GM18909 (cell line): ENCODE measurements at regions not wholly inside any gene's neighbourhood (a gene's known extent, or its start where the extent isn't known, plus 50 kb on each side); places are given as distances from the start of the nearest gene placed in this dataset.

ENCODE experiments used
- ATAC-seq: cut with Tn5 transposase; IDR thresholded peaks from one replicate; pipeline ENCODE4 v1.9.1; 2021; ENCODE audit warnings: mild to moderate bottlenecking; ENCODE audit not compliant: unreplicated experiment, poor library complexity

DNA sequence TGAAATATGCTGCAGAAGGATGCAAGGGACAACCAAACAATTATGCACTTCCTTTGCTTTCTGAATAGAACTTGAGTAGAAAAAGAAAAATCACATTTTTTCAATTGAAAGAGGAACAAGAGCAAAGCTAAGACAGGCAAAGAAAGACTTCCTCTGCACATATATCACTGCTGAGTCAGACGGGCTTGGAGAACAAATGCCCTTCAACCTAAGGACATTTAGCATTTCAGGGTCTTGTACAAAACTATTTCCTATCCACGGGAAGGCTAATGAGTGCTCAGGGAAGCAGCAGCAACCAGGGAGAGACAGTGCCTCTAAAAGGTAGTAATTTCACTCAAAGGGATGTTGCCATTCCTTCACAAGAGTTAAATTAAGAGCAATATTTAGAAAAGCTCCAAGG is 570.0 kb upstream of the GCFC2 start:
- ATAC-seq, result no peak

DNA sequence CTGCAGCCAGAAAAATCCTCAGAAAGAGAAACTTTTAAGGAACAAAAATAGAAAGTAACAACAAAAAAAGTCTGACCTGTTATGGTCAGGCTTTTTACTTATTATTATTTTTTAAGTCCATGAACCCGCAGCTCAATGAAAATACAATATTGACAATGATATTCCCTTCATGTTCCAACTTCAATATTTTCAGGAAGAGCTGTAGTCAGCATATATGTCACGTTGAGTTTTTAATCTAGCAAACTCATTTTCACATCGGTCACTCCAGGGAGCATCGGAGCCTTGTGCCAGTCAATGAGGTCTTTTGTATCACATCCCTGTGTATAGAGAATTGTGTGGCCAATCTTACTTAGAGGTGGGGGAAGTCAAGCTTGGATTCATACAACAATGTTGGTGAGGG is 568.4 kb upstream of the GCFC2 start:
- no peak for ATAC-seq

DNA sequence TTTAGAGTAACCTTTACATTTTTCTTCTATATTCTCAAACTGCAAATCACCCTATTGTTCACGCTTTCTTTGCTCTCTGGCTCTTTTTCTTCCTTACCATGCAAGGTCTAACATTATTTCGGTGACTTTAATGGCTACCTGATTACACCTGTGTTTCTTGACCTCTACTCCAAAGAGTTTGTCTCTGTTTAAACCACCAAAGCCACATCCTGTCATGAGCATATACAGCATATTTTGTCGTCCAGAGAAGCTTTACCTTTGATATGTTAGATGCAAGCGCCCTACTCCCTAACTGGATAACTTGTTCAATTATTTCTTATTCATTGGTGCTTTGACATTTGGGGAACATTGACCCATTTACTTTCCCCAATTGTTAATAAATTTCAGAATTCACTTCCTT is 565.1 kb upstream of the GCFC2 start:
- ATAC-seq, result no peak

DNA sequence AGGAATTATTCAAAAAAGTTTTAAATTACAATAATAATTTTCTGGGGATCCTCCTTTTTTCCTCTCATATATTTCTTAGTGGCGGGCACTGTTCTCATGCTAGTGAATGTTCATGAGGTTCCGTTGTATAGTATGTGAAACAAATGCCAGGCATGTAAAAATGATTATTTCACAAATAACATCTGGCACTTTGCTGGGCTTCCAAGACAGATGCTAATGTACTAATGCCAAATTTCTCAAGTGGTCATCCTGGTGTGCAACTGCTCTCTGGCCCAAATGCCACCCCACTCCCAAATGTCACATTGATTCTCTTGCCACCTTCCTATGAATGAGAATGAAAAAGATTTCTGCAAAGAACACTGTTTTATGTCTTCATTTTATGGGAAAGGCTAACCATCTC is 564.0 kb upstream of the GCFC2 start:
- no peak for ATAC-seq

DNA sequence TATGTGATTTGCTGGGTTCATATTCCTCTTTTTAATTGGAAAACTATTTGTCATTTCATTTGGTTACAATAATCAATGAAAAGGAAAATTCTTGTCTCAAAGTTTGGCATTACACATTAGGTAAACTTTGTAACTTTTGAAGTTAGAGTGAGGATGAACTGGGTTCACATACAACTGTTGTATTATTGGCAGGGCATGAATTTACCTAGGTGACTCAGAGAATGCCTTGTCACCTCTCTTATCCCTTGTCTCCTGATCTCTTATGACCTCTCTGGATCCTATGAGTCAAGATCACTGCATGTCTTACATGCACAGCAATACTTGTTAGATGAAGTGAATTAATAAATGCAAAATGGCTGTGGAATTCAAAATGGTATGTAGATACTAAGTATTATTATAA is 563.4 kb upstream of the GCFC2 start:
- ATAC-seq, result no peak

DNA sequence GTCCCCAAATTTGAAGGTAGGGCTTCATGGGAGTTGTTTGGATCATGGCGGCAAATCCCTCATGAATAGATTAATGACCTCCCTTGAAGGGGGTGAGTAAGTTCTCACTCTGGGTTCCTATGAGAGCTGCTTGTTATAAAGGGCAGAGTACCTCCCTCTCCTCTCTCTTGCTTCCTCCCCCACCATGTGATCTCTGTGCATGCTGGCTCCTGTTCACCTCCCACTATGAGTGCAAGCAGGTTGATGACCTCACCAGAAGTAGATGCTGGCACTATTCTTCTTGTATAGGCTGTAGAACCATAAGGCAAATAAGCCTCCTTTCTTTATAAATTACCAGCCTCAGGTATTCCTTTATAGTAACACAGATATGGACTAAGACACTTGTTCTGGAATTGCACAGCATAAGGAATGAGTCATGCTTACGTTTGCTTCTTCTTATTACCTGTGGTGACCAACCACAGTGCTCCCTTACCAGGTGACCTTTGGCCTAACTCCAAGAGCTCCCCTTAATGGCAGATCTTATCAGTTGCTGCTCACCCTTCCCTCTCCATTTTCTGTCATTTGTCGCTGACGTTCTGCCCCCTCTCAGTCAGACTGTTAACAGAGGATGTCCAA is 559.5 kb upstream of the GCFC2 start:
- ATAC-seq, result no peak

DNA sequence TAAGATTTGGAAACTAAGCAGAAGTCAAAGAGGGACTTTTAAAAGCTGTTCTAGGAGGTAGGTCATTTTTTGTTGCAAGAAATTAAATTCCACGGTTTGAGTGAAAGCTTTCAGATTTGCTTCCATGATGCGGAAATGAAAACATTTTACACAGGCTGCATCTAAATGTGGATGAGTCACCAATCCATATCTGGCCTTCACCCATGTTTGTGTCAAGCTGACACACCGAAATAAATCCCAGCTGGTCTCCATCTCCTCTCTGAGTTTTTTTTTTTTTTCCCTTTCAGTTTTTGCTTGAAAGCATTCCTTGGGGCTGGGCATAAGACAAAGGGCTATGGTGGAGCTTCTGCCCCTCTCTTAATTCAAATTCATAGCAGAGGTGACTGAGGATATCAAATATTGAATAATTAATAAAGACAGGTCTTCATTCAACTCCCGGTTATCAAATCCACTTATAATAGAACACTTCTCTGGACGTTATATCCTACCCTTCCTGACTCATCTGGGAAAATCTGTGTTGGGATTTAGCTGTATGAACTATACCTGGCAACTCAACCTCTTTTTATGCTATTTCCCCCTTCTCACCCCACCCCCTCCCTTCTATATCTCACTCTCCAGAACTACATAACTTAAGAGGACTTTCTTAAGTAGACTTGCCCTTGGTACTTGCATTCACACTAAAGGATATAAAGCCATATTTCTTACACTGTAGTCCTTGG is 558.3 kb upstream of the GCFC2 start:
- ATAC-seq, result no peak

DNA sequence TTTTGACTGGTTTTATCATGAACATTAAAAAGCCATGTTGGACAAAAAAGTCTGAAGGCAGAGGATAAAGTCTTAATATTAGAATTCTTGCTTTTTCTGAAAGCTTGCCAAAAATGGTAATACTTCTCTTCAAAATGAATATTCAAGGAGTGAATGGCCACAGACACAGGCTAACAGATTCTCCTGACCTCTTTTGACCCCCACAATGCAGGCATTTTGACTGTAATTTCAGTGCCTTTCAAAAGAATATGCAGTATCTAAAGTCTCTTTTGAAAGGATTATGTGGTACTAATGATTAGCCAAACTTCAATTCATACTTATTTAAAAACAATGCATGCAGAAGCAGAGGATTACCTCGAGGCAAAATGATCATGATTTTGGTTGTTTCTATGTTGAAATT is 557.8 kb upstream of the GCFC2 start:
- no peak for ATAC-seq

DNA sequence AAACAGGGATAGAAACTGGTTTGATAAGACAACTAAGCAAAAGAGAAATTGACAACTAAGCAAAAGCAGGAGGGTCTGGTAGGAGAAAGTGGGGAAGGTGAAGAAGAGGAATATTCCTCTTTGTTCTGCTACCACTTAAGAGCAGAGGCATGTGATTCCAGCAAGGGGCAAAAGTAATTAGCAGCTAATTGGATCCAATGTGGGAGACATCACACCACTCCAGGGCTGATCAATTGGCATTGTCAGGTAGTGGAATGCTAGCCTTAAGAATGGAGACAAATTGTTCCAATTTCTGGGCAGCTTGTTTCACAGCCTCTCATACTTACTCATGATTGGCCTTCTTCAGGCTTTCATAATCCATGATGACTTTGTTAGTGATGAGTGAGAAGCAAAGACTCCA is 547.1 kb upstream of the GCFC2 start:
- no peak for ATAC-seq

DNA sequence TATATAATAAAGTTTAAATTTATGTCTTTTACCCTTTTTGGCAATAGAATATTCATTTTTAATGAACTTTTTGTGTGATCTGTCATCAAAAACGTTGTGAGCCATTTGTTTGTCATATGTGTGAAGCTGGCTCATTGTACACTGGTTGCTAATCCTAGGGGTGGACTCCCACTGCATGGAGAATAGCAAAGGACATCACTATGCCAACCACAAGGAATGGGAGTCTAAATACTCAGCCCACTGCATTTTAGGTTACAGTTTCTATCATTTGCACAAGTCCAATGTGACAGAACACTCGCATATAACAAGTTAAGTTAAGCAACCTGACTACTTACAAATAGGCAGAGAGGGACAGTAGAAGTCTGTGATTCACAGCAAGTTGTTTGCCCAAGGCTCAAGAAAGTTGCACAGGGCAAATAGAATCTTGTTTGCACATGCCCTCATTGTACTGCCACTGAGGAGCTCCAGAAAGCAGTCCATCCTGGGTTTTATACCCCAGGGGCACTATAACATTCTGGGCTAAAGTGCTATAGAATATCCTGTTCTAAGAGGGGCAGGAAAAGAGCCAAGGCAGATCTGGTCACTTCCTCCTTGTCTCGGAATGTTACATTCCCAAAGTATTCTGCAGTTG is 545.9 kb upstream of the GCFC2 start:
- no peak for ATAC-seq

DNA sequence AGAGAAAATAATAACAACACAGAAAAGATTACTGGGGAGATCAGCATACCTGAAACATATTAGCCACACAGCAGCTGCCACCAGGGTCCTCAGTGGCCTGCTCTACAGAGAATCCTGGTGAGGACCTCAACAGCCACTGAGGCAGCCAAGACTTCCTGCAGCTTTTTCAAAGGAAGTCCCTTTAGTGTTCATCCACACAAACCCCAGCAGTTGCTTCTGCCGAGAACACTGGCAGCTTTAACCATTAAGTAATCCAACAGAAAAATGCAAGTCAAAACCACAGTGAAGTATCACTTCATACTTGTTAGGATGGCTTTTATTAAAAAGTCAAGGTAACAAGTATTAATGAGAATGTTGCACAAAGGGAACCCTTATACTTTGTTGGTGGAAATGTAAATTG is 542.0 kb upstream of the GCFC2 start:
- no peak for ATAC-seq

DNA sequence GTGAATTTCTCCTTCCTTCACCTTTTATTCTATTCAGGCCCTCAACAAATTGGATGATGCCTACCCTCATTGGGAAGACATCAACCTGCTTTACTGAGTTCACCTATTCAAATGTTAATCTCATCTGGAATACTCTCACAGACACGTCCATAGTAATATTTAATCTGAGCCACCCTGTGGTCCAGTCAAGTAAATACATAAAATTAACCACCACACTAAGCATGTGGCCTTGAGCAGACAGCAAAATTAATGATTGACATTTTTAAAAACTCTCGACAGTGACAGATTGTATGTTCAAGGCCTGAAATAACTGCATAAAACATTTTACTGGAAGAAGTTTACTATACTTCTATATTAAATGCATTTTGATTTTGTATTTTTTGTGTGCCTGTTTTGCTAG is 540.6 kb upstream of the GCFC2 start:
- no peak for ATAC-seq

DNA sequence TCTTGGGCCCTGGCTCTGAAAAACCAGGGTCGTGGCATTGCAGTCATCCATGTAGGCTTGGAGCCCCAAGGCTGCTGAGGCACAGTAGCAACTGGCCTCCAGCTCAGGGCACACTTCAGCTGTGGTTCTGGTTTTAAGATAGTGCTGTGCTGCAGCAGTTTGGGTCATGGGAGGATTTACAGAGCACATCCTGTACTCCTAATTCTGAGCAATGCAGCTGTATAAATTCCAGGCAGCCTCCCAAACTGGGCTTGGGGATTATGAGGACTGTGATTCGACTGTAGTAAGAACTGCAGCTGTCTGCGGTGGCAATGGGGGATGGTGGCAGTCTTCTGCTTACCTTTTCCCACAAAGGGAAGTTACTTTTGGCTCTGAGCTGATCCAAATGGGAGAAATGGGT is 536.3 kb upstream of the GCFC2 start:
- ATAC-seq, result no peak

DNA sequence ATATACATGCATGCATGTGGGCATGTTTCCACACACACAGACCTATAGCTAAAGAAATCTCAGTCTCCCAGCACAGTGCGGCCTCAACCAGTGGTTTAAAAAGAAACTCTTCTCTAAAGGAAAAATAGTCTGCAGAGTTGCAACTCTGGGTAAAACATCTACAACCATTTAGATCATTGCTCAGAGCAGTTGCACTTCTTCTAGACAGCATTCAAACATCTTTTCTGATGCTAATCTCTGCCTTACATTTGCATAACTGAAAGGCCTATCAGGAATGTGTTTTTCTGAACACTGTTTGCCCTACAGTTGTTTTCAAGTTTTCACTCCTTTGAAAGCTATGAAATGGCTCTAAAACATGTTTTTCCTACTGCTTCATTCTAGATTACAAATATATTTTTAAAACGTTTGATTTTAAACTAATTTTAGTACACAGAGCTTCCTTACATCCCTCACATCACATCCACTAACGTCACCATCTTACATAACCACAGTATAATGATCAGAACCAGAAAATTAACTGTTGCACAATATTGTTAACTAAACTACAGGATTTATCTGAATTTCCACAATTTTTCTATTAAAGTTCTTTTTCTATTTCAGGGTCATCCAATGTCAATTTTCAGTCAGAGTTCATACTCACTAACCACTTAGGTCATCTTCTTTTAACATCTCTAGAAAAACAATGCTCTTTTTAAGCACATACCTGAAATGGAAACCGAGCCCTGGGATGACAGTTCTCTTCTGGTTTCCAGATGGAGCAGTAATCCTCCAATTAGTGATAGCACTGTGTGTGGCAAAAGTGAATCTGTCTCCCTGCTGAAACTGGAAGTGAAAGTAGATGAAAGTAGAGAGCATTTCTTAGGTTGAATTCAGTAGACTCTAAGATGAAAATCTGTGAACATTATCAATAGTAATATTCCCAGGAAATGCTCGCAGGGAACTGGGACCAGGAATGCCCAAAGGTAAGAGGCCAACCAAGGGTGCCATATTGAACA is 501.6 kb upstream of the GCFC2 start:
- no peak for ATAC-seq

DNA sequence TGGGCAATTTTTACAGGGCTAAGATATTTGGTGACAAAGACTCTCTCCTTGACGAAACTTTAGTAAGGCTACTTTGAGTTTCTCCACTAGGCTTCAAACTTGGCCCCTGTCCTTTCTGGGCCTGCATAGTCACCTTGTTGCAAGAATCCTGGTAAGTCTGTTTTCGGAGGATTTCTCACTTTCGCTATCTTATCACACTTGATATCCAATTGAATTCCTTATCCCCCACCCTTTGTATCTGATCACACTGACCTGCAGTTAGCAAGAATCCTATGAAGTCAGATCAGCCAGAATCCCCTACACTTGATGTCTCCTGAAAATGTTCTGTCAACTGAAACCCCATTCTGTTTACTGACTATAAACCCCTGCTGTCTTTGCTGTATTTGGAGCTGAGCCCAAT is 499.8 kb upstream of the GCFC2 start:
- ATAC-seq, result no peak

DNA sequence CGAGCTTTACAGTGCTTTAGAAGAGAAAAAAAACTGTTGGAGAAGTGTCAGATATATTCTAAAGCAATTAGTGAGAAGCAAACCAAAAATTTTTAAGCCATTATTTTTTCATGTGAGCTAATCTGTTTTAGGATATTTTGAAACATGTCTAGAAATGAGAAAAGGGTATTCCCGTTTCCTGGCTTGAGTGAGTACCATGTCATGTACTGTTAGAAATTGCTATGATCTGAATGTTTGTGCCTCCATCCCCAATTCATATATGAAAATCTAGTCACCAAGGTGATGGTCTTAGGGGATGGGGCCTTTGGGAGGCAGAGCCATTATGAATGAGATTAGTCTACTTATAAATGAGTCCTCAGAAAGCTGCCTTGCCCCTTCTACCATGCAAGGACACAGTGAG is 493.3 kb upstream of the GCFC2 start:
- ATAC-seq, result no peak

DNA sequence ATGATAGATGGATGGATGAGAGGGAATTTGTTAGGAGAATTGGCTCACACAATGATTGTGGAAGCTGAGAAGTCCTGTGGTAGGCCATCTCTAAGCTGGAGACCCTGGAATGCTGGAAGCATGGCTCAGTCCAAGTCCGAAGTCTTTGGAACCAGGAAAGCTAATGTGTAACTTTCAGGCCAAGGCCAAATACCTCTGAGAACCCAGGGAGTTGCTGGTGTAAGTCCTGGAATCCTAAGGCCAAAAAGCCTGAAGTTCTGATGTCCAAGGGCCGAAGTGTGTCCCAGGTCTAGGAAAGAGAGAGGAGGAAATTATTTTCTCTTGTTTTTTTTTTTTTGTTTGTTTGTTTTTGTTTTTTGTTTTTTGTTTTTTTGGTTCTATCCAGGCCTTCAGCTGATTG is 492.2 kb upstream of the GCFC2 start:
- no peak for ATAC-seq

DNA sequence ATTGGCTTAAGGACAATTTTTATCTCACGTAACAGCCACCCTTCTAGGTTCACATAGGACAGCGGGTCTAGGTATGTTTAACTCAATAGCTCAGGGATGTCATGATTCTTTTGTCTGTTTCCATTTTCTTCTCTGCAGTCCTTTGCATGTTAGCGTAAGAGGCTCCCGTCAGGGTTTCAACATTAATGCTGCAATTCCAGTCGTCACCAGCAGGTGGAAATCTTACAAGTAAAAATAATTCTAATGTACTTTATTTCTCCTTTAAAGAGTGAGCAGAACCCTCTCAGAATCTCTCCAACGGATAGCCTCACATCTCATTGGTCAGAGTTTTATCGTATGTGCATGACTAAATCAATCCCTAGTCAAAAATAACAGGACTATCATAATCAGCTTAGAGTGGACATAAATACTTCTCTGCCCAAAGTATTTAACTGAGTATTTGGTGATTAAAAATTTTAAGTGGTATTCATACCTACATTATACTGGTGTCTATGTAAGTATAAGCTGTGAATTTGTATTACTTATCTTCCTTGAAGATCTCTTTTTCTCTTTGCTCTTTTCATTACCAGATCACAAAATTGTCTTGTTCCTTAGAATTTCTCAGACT is 487.2 kb upstream of the GCFC2 start:
- ATAC-seq, result peak; percentile 58

DNA sequence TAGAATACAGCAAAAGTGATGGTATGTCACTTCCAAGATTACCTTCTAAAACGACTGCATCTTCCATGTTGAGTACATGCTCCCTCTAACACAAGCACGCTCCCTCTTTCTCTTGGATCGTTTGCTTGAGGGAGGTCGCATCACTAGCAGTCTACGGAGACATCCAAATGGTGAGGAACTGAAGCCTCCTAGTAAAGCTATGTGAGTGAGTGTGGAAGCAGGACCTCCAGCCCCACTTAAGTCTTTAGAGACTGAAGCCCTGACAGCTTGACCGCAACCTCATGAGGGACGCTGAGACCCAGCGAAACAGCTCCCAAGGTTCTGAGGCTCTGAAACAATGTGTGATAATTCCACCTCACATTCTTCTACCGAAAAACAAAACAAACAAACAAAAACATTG is 486.7 kb upstream of the GCFC2 start:
- no peak for ATAC-seq

DNA sequence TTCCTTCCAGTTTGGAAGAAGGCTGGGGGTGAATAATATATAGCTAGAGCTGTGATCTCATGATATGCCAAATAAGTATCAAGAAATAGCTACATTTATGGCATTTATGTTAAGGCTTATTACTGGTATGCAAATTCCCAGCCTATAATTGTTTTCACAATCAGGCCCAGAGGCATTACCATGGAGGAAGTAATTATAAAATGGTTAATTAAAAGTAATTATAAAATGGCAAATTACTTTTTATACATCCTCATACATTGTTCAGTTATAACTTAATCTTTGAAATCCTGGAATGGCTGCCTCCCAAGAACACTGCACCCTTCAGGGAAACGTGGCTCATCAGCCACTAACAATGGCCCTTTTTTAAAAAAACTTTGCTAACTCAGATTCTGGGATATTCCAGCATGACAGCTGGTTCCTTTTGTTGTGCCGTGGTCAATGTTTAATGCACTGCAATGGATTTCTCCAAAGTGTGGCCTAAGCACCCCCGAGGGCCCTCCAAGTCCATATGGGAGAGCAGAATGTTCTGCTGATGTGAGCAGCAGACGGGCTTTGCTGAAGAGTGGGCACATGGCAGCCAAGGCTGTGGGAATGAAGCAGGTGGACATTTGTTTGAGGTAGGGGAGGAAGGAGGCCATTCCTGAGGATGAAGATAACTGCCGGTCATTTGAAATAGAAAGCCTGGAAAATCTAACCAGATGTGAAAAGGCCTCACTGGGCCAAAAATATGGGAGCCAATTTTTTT is 483.5 kb upstream of the GCFC2 start:
- no peak for ATAC-seq
